Panc1 (cell line): ENCODE measurements at regions not wholly inside any gene's neighbourhood (a gene's known extent, or its start where the extent isn't known, plus 50 kb on each side); places are given as distances from the start of the nearest gene placed in this dataset.

Experiments
- ATAC-seq: fragments of 200-7000 bp; cut with Tn5 transposase; 2 replicates; pipeline ENCODE4 v1.9.1; 2020; ENCODE audit warnings: mild to moderate bottlenecking, moderate library complexity
- BruUV-seq: library from RNA; stranded (reverse); fragments of 400-500 nt; replicated peaks from 2 replicates; lab custom pipeline; 2021; lab: Mats Ljungman, UMichigan
- CTCF ChIA-PET: fragments of 300-600 bp; sonication (Branson Sonifier 250); formaldehyde crosslinking; loops from one replicate; lab custom pipeline; 2022; ENCODE audit warnings: antibody characterized with exemption; lab: Charles Lee
- POLR2A ChIA-PET: fragments of 300-600 bp; sonication (Branson Sonifier 250); formaldehyde crosslinking; loops from one replicate; lab custom pipeline; 2022; ENCODE audit warnings: antibody characterized with exemption; lab: Charles Lee
- DNase-seq: peaks from one replicate; pipeline ENCODE4 v3.0.0-alpha.2; 2010; ENCODE audit warnings: low read depth, low spot score
- H3K27ac ChIP-seq: 2 replicates; pipeline ENCODE4 v1.5.1; 2011; ENCODE audit warnings: mild to moderate bottlenecking, low read length, inconsistent platforms
- H3K27me3 ChIP-seq: fragments of 200-500 bp; sonication (Bioruptor generic); 2 replicates; pipeline ENCODE4 v1.6.0; 2014; ENCODE audit warnings: low read length, inconsistent platforms; ENCODE audit not compliant: control insufficient read depth, insufficient read depth
- H3K36me3 ChIP-seq: fragments of 200-500 bp; sonication (Bioruptor generic); 2 replicates; pipeline ENCODE4 v1.5.1; 2014; ENCODE audit warnings: inconsistent platforms, mild to moderate bottlenecking, low read length, moderate library complexity; ENCODE audit not compliant: control insufficient read depth, insufficient read depth
- H3K4me1 ChIP-seq: 2 replicates; pipeline ENCODE4 v1.5.1; 2011; ENCODE audit warnings: inconsistent platforms, mild to moderate bottlenecking, low read length, moderate library complexity; ENCODE audit not compliant: control insufficient read depth, insufficient read depth
- H3K4me3 ChIP-seq, 2 experiments: 2 replicates each; pipeline ENCODE4 v1.5.1; 2011 to 2012; ENCODE audit warnings: low read depth in 2 of 2, low read length in 2 of 2, mild to moderate bottlenecking in 2 of 2, inconsistent platforms in 1 of 2, moderate library complexity in 1 of 2
- H3K9me3 ChIP-seq: fragments of 200-500 bp; sonication (Bioruptor generic); 2 replicates; pipeline ENCODE4 v1.5.1; 2014; ENCODE audit warnings: low read depth, mild to moderate bottlenecking, inconsistent platforms, low read length, moderate library complexity; ENCODE audit not compliant: control insufficient read depth, insufficient read depth
- POLR2AphosphoS5 ChIP-seq: IDR thresholded peaks from 2 replicates; pipeline ENCODE4 v1.6.1; 2012; ENCODE audit warnings: mild to moderate bottlenecking, low read depth, low read length, moderate library complexity
- SIN3A ChIP-seq: IDR thresholded peaks from 2 replicates; pipeline ENCODE4 v1.6.1; 2012; ENCODE audit warnings: low read depth, mild to moderate bottlenecking, low read length, moderate library complexity, borderline replicate concordance; ENCODE audit not compliant: insufficient read depth
- TCF7L2 ChIP-seq: IDR thresholded peaks from 2 replicates; pipeline ENCODE4 v1.6.1; 2011; ENCODE audit warnings: mild to moderate bottlenecking, low read depth, low read length, inconsistent platforms
- in situ Hi-C: cut with HindIII; loops from 2 replicates; pipeline ENCODE4 v1.10.0; 2016; ENCODE audit warnings: low sequenced_read_pairs, low pct_unique_long_range_greater_than_20kb
- intact Hi-C: fragments of 100-400 bp; cut with micrococcal nuclease; formaldehyde crosslinking; loops from one replicate; pipeline ENCODE4 v1.10.0; 2022; ENCODE audit not compliant: unreplicated experiment
- TF ChIP-seq, protein P1 (sequence below), 2 experiments: IDR thresholded peaks; 2 replicates each; pipeline ENCODE4 v1.6.1; 2011 to 2012; ENCODE audit warnings: low read depth in 2 of 2, control low read depth in 1 of 2, low read length in 1 of 2, mild to moderate bottlenecking in 1 of 2, moderate library complexity in 1 of 2; ENCODE audit not compliant: insufficient read depth in 1 of 2
- TF ChIP-seq, protein P2 (sequence below): fragments of 450-650 bp; IDR thresholded peaks from 2 replicates; pipeline ENCODE4 v1.5.1; 2017; ENCODE audit warnings: mild to moderate bottlenecking

DNA sequence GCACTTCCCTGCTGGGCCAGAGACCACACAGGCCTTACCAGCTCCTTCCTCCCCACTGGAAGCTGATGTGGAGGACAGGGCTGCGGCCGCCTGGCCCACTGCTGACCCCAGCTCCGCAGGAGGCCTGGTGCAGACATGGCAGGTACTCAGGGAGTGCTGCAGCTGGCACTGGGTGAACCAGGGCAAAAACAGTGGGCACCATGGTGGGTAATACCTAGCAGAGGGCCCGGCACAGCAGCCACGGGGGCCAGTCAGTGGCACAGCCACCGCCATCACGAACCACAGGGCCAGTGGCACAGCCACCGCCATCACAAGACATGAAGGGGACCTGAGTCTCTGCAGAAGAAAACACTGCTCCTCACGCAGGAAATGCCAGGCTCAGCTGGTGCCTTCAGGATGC, 152.6 kb upstream of the PPP2R2D start:
- no peak for ATAC-seq

DNA sequence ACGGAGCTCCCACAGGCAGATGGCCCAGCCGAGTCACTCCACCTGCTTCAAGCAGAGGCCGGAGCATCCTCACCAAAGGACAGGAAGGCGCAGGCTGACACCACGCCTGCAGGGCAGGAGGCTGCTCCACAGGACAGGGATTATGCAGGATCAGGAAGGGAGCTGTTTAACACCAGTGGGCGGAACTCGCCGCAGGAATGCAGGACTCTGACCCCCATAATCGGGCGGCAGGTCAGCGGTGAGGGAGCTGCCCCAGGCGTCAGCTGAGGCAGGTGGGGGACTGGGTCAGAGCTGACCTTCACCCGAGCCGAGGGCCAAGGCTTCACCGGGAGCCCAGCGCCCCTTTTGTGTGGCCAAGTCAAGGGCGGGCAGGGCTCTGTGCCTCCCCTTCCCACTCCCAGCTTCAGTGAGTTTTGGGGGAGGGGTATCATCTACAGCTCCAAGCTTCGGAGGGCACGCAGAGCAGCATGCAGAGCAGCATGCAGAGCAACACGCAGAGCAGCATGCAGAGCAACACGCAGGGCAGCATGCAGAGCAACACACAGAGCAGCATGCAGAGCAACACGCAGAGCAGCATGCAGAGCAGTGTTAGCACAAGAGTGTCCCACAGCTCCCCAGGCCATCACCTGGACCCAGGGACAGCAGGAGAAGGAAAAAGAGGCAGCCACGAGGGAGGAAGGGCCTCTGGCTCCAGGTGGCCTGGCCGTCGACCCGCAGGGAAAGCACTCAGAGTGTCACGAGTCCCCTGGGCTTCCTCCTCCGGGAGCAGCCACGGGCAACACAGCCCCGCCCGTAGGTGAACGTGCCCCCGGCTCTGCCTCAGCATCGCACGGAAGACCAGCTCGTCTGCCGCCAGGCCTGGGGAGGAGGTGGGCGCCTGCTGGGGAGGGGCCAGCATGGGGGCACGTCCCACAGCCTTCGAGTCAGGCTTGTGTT, 151.7 kb upstream of the PPP2R2D start:
- H3K9me3 ChIP-seq, result no peaks in the 10 kb centered on the region
- POLR2A ChIA-PET, result no interaction called here
- intact Hi-C loops, result no loop called here
- TF ChIP-seq, protein P1, sequence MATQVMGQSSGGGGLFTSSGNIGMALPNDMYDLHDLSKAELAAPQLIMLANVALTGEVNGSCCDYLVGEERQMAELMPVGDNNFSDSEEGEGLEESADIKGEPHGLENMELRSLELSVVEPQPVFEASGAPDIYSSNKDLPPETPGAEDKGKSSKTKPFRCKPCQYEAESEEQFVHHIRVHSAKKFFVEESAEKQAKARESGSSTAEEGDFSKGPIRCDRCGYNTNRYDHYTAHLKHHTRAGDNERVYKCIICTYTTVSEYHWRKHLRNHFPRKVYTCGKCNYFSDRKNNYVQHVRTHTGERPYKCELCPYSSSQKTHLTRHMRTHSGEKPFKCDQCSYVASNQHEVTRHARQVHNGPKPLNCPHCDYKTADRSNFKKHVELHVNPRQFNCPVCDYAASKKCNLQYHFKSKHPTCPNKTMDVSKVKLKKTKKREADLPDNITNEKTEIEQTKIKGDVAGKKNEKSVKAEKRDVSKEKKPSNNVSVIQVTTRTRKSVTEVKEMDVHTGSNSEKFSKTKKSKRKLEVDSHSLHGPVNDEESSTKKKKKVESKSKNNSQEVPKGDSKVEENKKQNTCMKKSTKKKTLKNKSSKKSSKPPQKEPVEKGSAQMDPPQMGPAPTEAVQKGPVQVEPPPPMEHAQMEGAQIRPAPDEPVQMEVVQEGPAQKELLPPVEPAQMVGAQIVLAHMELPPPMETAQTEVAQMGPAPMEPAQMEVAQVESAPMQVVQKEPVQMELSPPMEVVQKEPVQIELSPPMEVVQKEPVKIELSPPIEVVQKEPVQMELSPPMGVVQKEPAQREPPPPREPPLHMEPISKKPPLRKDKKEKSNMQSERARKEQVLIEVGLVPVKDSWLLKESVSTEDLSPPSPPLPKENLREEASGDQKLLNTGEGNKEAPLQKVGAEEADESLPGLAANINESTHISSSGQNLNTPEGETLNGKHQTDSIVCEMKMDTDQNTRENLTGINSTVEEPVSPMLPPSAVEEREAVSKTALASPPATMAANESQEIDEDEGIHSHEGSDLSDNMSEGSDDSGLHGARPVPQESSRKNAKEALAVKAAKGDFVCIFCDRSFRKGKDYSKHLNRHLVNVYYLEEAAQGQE (IDR thresholded peaks at IDR 0.05; ENCODE audit: insufficient read depth in 1 of 2, low read depth in 2 of 2, low read length in 1 of 2), result no peak
- no peak for TF ChIP-seq SIN3A
- TF ChIP-seq, protein P2, sequence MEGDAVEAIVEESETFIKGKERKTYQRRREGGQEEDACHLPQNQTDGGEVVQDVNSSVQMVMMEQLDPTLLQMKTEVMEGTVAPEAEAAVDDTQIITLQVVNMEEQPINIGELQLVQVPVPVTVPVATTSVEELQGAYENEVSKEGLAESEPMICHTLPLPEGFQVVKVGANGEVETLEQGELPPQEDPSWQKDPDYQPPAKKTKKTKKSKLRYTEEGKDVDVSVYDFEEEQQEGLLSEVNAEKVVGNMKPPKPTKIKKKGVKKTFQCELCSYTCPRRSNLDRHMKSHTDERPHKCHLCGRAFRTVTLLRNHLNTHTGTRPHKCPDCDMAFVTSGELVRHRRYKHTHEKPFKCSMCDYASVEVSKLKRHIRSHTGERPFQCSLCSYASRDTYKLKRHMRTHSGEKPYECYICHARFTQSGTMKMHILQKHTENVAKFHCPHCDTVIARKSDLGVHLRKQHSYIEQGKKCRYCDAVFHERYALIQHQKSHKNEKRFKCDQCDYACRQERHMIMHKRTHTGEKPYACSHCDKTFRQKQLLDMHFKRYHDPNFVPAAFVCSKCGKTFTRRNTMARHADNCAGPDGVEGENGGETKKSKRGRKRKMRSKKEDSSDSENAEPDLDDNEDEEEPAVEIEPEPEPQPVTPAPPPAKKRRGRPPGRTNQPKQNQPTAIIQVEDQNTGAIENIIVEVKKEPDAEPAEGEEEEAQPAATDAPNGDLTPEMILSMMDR, result no peak
- H3K27me3 ChIP-seq, result peaks cover 3% of the 10 kb centered on the region; the same call in 1 of the 2 replicates
- H3K36me3 ChIP-seq, result no peaks in the 10 kb centered on the region
- peaks cover 3% of the 10 kb centered on the region; the same call in 1 of the 2 replicates for H3K4me1 ChIP-seq
- in situ Hi-C loops, result no loop called here
- DNase-seq (no peak), ATAC-seq (no peak)
- H3K27ac ChIP-seq, result no peak overlapping the region
- no TSS peak for BruUV-seq
- H3K4me3 ChIP-seq, result no peak overlapping the region
- CTCF ChIA-PET, result no interaction called here

More for the DNA sequence above, 152.6 kb upstream of the PPP2R2D start:
- DNase-seq, result no peak
- peaks cover 3% of the 10 kb centered on the region; the same call in 1 of the 2 replicates for H3K4me1 ChIP-seq
- H3K9me3 ChIP-seq, result no peaks in the 10 kb centered on the region
- TF ChIP-seq, protein P1 (IDR thresholded peaks at IDR 0.05; ENCODE audit: insufficient read depth in 1 of 2, low read depth in 2 of 2, low read length in 1 of 2), result no peak
- TF ChIP-seq, protein P2, result no peak
- TF ChIP-seq SIN3A (no peak), TCF7L2 (no peak), POLR2AphosphoS5 (no peak)
- in situ Hi-C loops (no loop called here), intact Hi-C loops (no loop called here)
- BruUV-seq, result no TSS peak
- peaks cover 4% of the 10 kb centered on the region; the same call in 1 of the 2 replicates for H3K27me3 ChIP-seq
- no peak overlapping the region for H3K27ac ChIP-seq
- H3K4me3 ChIP-seq, result no peak overlapping the region
- CTCF ChIA-PET, result no interaction called here
- POLR2A ChIA-PET, result no interaction called here
- no peaks in the 10 kb centered on the region for H3K36me3 ChIP-seq
